ENCODE measurements at regions not wholly inside any gene's neighbourhood (a gene's known extent, or its start where the extent isn't known, plus 50 kb on each side); places are given as distances from the start of the nearest gene placed in this dataset.
A peak's percentile ranks its signal among the peaks of the same experiment; 100 is the strongest.
"Not testable (repeated sequence)": the region's sequence is repeated elsewhere in the genome, so short reads cannot be mapped to it uniquely, and the experiment has no call there.

- DNase-seq, result no peak
These were observed 199.8 kb downstream of the LRRC70 start for GRCh38 chr5:62778316-62779009.

- DNase-seq, result not testable (repeated sequence)
These were observed 198.5 kb downstream of the LRRC70 start for GRCh38 chr5:62777081-62777480.

- not testable (repeated sequence) for DNase-seq
These were observed 198.0 kb downstream of the LRRC70 start for GRCh38 chr5:62776592-62776991.

GRCh38 chr5:62773460-62773859, 194.8 kb downstream of the LRRC70 start:
- DNase-seq, result no peak

- DNase-seq, result no peak
These were observed 192.7 kb downstream of the LRRC70 start for GRCh38 chr5:62771341-62771740.

GRCh38 chr5:62767650-62768049, 189.0 kb downstream of the LRRC70 start:
- DNase-seq, result no peak

GRCh38 chr5:62767077-62767476, 188.5 kb downstream of the LRRC70 start:
- DNase-seq, result no peak

GRCh38 chr5:62762503-62762902, 183.9 kb downstream of the LRRC70 start:
- DNase-seq, result no peak

GRCh38 chr5:62757686-62758085, 179.1 kb downstream of the LRRC70 start:
- DNase-seq, result not testable (repeated sequence)

GRCh38 chr5:62752998-62753367, 174.4 kb downstream of the LRRC70 start:
- not testable (repeated sequence) for DNase-seq

GRCh38 chr5:62752056-62752997, 173.7 kb downstream of the LRRC70 start:
- DNase-seq, result peak in 2 of 3 donors; percentile 3 to 7

- no peak for DNase-seq
These were observed 163.6 kb downstream of the LRRC70 start for GRCh38 chr5:62742207-62742606.

- DNase-seq, result no peak
These were observed 163.1 kb downstream of the LRRC70 start for GRCh38 chr5:62741761-62742160.

GRCh38 chr5:62737766-62738165, 159.1 kb downstream of the LRRC70 start:
- DNase-seq, result no peak

- DNase-seq, result peak in 1 of 3 donors; percentile 38
These were observed 154.1 kb downstream of the LRRC70 start for GRCh38 chr5:62732677-62733121.

GRCh38 chr5:62731022-62731421, 152.4 kb downstream of the LRRC70 start:
- DNase-seq, result no peak

- DNase-seq, result no peak
These were observed 151.1 kb downstream of the LRRC70 start for GRCh38 chr5:62729675-62730074.

- DNase-seq, result no peak
These were observed 149.2 kb downstream of the LRRC70 start for GRCh38 chr5:62727861-62728260.

- DNase-seq, result no peak
These were observed 148.6 kb downstream of the LRRC70 start for GRCh38 chr5:62727184-62727583.

- no peak for DNase-seq
These were observed 143.7 kb downstream of the LRRC70 start for GRCh38 chr5:62722360-62722759.

- DNase-seq, result peak in 1 of 3 donors; percentile 48
These were observed 141.4 kb downstream of the LRRC70 start for GRCh38 chr5:62720031-62720441.

- DNase-seq, result no peak
These were observed 140.6 kb downstream of the LRRC70 start for GRCh38 chr5:62719061-62719720.

All from muscle of back (tissue), 3 donors.